ENCODE measurements at regions not wholly inside any gene's neighbourhood (a gene's known extent, or its start where the extent isn't known, plus 50 kb on each side); places are given as distances from the start of the nearest gene placed in this dataset.
A peak's percentile ranks its signal among the peaks of the same experiment; 100 is the strongest.
"Not testable (repeated sequence)": the region's sequence is repeated elsewhere in the genome, so short reads cannot be mapped to it uniquely, and the experiment has no call there.

DNA sequence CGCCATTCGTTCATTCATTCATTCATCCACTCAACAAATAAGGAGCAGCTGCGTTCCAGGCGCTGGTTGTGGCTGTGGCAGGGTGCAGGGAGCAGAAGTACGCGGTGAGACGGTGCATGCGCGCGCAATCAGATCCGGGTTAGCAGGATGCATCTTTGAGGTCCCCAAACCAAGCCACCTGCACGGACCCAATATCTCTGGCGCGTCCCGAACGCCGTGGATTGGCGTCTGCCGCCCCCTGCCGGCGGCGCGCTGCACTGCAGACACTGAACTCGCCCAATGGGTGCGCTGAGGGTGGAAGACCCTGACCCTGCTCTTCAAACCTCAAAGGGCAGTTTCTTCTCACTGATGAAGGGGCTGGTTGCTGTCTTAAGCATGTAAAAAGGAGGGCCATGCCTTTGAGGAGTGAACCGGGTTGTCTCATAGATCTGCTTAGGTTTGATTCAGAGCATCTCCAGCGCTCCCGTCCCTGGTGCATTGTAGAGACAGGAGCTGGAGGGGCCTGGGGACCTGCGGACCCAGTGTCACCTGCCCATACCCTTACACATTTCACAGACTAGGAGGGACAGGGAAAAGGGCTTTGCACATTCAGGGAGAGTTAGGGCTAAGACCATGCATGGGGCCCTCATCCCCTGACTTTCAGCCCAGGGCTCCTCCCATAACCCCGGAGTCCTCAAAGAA, 102.5 kb downstream of the RAMP3 start:
- peak; percentile 54 to 96 (median 73) for DNase-seq
- intact Hi-C loops (cut with DNase I) = loop anchor here (1.0 kb wide), 1 partner anchor 106 kb away; no protein-coding TSS in a partner anchor

DNA sequence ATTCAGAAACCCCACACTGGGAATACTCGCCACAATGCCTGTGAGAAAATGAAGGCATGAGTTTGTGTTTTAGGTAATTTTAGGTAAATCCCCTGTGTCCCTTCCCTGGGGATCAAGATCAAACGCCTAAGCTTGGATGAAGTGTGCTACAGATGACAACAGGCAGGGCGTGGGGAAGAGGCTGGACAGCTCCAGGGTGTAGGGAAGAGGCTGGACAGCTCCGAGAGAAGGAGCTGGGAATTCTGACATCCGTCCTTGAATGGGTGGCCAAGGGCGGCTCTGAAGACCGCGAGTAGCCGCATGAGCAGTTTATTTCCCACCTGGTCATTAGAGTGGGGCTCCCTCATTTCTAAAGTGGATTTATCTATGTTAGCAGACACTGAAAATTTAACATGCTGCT, 109.7 kb downstream of the RAMP3 start:
- peak in 2 of 10 donors; percentile 27 to 31 for DNase-seq
- intact Hi-C loops (cut with DNase I) = no loop called here

DNA sequence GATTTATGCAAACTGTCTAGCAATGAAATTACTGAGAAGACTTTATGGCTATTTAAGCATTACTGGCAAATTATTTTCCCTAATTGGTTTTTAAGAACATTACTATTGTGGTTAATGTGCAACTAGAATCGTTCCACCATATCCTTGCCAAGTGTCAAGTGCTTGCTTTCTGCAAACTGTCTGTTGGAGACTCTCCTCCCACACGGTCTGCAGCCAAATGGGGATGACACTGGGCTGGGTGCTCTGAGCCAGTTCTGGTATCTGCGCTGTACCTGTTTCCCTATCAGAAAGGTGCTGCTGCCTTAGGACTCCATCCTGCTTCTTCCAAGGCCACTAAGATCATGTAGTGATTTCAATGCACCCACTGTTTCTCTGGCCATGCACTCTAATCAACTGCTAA, 110.4 kb downstream of the RAMP3 start:
- intact Hi-C loops (cut with DNase I) = no loop called here
- peak in 1 of 10 donors; percentile 24 for DNase-seq

DNA sequence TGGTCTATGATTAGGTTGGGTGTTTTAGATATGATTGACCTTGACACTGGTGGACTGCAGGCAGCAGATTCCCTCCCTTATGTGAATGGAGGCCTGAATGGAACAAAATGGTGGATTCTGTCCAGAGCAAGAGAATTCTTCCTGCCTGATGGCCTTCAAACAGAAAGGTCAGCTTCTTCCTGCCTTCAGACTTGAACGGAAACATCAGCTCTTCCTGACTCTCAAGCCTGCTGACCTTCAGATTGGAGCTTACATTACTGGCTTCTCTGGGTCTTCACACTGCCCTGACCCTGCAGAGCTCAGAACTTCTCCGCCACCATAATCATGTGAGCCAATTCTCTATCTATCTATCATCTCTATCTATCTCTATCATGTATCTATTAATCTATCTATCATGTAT, 111.6 kb downstream of the RAMP3 start:
- DNase-seq = no peak
- intact Hi-C loops (cut with DNase I) = no loop called here

DNA sequence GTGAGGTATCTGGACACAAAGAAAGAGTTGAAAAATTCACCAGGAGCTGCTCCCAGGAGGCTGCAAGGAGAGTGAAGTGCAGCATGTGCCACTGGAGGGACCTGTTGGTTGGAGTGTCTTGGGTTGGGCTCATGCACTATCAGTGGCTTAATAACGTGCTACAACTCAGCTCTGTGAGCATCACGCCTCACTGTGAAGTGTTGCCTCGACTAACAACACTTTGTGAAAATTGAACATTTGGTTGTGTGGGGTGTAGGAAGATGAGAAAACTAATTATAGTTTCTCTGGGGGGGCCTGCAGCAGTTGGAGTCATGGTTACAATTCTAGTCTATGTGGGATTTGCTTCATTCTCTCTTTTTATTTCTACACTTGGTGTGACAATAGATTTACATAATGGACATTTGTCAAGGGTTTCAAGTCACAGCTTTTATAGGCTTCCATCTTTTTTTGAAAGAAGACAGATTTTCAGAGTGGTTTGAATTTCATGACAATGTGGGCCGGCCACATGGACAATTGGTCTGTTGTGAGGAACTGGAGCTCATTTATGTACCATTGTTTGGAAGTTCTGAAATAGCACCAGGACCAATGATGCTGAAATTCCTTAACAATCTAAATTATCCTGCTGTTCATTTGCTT, 121.3 kb downstream of the RAMP3 start:
- DNase-seq = peak in 3 of 10 donors; percentile 17 to 87 (median 32)
- intact Hi-C loops (cut with DNase I) = no loop called here

DNA sequence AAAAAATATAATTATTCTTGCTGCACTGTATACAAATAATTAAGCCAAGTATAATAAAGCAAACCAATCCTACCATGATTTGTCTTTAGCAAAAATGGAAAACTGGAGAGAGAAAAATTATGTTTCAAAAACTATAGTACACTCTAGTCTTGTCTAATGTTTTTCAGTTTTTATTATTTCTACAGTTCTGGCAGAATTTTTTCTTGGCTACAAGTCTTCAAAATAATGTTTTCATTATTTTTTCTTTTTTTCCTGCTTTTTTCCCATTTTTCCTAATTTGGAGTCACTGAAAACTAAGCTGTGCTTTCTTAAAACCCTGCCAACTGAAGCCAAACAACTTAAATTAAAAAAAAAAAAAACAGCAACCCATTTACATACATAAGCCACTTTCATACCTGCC, 132.0 kb downstream of the RAMP3 start:
- intact Hi-C loops (cut with DNase I); DNase-seq: not testable (repeated sequence)

DNA sequence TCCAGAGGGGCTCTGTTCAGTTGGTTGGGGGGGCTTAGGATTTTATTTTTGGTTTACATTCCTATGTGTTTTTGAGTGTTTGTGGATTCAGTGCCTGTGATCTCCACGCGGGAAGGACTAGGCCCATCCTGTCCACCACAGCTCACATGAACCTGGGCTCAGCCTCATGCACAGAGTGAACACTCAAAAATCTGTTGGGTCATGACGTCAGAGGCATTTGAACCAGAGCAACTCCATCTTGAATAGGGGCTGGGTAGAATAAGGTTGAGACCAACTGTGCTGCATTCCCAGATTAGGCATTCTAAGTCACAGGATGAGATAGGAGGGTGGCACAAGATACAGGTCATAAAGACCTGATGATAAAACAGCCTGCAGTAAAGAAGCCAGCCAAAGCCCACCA, 133.3 kb downstream of the RAMP3 start:
- intact Hi-C loops (cut with DNase I) = no loop called here

DNA sequence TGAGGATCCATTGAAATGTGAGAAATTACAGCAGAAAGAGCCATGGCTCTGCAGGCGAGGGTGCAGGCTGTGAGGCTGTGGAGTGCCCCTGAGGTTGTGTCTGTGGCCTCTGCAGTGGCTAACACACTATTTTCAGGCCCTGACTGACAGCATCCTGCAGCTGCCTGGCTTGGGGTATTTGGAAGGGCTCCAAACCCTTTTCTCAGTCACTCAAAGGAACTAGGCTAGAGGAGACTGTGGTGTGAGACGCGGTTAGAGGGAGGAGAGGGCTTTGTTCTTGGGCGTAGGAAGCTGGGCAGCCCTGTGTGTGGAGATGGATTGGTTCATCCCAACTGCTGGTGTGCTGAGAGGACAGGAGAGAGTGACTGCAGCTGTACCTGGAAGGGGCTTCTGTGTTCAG, 134.9 kb downstream of the RAMP3 start:
- intact Hi-C loops (cut with DNase I) = no loop called here

More for the DNA sequence above, 133.3 kb downstream of the RAMP3 start:
- DNase-seq = no peak

DNA sequence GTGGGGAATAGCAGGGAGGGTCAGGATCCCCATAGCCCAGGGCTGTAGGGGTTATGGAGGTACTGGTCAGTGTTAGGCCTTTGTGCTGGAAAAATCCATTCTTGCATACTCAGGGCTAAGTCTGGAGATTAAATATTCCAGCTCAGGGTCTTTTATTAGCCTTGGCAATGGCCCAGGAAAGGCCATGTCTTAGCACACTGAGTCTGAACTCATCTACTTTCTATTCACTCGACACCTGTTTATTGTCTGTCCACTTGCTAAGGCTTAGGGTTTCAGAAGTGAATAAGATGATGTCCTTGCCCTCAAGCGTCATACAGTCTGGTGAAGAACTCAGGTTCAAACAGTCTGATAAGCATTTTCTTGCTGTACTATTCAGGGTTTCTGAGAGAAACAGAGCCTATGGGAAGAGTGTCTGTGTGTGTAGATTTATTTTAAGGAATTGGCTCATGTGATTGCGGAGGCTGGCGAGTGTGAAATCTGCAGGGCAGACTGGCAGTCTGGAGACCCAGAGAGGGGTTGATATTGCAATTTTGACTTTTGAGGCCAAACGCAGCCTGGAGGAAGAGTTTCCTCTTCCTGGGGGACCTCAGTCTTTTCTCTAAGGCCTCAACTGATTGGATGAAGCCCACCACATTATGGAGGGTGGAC, 135.8 kb downstream of the RAMP3 start:
- intact Hi-C loops (cut with DNase I) = no loop called here

More for the DNA sequence above, 134.9 kb downstream of the RAMP3 start:
- no peak for DNase-seq

DNA sequence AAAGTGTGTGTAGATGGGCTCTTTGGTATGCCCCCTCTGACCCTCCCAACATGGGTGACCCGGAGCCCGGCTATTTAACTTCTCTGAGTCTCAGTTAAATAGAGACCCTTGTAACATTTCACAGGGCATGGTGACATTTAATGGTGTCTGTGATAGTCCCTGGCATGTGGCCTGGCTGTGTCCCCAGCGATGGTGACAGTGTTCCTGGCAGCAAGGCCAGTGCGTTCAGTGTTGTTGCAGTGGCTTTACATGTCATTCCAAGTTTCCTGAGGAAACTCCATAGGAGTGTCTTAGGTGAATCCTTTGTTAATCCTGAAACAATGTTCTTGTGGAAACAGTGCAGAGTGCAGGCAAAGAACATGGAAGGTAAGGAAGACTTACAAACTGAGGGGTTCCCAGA, 137.0 kb downstream of the RAMP3 start:
- intact Hi-C loops (cut with DNase I) = no loop called here
- no peak for DNase-seq

More for the DNA sequence above, 135.8 kb downstream of the RAMP3 start:
- DNase-seq = peak in 1 of 10 donors; percentile 76

DNA sequence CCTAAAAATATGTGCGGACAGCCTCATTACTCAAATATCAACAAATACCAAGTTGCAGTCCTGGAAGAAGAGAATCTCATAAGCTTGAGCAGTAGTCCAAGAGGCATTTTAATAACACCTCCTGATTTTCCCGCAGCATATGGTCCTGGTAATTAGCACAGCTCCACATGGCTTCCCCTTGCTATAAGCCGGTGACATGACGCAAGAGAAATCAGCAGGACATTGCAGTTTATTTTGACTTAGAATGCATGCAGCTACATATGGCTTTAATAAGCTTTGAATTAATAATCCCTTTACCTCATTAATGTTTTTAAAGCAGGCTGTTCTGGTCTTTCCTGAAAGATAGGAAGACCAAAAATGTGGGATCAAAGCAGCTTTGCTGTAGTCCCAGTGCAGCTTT, 137.6 kb downstream of the RAMP3 start:
- intact Hi-C loops (cut with DNase I) = no loop called here
- no peak for DNase-seq

DNA sequence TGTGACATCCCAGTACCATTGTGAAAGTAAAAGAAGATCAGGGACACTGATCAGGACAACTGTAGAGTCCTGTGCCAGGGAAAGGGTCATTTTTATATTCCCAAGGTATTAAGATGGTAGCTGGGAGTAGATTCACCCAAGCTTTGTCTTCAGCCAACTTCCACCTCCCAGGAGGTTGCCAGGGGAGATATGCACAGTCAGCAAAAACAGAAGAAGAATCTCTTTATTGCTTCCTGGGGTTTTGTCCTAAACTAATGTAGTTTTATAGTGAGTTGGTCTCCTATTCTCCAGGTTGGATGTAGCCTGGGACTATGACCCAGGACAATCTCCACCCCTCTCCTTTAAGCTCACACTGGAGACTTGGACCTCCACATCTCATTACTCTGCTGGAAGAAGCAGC, 139.2 kb downstream of the RAMP3 start:
- intact Hi-C loops (cut with DNase I) = no loop called here
- DNase-seq = no peak

DNA sequence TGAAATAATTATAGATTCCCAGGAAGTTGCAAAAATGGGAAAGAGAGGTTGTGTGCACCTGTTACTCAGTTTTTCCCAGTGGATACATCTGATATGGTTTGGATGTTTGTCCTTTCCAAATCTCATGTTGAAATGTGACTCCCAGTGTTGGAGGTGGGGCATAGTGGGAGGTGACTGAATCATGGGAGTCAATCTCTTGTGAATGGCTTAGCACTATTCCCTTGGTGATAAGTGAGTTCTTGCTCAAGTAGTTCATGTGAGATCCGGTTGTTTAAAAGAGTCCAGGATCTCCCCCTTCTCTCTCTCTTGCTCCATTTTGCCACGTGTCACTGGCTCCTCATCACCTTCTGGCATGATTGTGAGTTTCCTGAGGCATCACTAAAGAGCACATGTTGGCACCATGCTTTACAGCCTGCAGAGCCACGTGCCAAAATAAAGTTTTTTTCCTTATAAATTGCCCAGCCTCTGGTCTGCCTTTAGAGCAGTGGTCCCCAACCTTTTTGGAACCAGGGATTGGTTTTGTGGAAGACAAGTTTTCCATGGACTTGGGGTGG, 149.2 kb downstream of the RAMP3 start:
- intact Hi-C loops (cut with DNase I) = no loop called here
- no peak for DNase-seq

DNA sequence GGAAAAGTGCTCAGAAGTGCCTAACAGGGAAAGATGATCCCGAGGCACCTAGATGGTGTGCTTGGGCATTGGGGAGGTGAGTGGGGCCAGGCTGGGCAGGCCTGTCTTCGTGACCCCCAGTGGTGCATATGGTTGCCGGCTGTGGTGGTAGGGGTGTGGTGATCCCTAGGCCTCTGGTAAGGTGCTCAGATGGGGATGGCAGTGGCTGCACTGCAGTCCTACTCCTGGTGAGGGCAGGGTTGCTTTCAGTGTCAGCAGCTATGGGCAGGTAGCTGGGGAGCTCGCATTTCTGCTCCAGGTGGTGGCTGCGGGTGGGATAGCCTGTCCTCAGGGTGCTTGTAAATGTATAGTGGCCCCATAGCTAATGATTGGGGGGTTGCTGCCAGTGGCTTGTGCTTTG, 154.0 kb downstream of the RAMP3 start:
- DNase-seq = no peak
- intact Hi-C loops (cut with DNase I) = no loop called here

DNA sequence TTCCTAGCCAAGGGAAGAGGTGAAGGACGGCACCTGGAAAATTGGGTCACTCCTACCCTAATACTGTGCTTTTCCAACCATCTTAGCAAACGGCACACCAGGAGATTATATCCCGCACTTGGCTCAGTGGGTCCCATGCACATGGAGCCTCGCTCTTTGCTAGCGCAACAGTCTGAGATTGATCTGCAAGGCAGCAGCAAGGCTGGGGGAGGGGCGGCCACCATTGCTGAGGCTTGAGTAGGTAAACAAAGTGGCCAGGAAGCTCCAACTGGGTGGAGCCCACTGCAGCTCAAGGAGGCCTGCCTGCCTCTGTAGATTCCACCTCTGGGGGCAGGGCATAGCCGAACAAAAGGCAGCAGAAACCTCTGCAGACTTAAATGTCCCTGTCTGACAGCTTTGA, 157.9 kb downstream of the RAMP3 start:
- intact Hi-C loops (cut with DNase I); DNase-seq: not testable (repeated sequence)

DNA sequence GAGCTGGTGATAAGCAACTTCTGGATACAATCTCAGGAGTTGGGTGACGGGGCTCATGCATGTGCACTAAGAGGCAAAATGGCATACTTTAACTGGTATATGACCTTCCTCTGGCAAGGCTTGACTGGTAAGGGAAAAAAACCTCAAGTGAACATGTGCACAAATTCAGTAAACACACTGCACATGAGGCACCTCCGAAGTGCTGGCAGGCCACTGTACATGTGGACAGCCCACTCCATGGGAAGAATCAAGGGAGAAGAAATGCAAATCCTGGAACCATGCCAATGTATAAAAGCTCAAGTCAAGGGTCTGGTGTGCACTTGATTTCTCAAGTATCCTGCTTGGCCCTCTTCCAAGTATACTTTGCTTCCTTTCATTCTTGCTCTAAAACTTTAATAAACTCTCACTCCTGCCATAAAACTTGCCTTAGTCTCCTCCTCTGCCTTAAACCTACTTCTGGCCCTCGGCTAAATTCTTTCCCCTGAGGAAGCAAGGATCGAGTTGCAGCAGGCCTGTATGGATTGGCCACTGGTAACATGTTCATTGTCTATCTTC, 167.2 kb downstream of the RAMP3 start:
- intact Hi-C loops (cut with DNase I) = no loop called here
- DNase-seq = no peak

DNA sequence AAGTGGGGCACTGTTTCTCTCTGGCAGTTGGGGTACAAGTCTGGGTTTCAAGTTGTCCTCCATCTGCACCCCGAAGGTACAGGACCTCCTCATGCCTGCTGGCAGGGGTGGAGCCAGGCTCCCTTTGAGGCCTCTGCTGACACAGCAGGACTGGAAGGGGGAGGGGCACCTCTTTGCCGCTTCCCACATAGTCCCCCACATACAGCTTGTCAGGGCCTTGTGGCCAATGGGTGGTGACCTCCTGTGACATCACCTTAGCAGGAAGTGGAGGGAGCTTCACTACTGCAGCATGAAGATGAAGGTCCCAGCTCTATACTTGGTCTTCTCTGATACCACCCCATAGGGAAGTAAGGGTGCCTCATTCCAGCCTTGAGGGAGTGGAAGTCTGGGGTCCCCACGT, 167.8 kb downstream of the RAMP3 start:
- no peak for DNase-seq
- intact Hi-C loops (cut with DNase I) = no loop called here

DNA sequence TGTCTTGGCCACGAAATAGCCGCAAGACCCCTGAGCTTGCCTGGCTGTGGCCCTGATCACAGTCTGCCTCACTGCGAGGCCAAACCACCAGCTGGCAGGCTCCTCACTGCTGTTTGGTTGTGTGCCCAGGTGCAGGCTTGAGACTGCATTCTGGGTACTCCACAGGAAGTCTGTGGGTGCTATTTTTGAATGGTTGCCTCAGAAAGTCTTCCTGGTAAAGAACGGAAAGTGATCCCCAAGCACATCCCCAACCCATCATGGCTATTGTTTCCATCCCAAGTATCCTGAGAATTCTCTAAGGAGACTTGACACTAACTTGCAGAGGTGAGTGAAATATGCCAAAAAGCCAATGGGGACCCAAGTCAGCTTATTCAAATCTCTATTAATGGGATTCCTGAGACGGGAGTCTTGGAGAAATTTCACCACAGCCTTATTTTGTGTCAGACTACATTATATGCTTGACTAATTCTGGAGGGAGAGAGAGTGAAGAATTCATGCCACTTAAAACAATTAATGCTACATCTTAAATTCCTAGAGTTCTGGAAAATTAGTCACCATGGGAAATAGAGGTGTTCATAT, 170.9 kb downstream of the RAMP3 start:
- intact Hi-C loops (cut with DNase I) = no loop called here
- DNase-seq = no peak

DNA sequence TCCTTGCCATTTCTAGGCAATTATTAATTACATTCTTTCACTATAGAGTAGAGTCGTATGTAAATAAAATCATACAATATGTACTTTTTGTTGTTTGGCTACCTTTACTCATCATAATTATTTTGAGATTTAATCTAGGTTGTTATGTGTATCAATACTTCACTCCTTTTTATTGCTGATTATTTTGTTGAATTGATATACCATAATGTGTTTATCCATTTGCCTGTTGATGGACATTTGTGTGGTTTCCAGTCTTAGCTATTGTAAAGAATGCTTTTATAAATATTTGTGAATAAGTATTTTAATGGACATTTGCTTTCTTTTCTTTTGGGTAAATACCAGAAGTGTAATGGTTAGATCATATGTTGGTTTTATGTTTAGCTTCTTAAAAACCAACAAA, 174.0 kb downstream of the RAMP3 start:
- intact Hi-C loops (cut with DNase I) = no loop called here
- DNase-seq = no peak

DNA sequence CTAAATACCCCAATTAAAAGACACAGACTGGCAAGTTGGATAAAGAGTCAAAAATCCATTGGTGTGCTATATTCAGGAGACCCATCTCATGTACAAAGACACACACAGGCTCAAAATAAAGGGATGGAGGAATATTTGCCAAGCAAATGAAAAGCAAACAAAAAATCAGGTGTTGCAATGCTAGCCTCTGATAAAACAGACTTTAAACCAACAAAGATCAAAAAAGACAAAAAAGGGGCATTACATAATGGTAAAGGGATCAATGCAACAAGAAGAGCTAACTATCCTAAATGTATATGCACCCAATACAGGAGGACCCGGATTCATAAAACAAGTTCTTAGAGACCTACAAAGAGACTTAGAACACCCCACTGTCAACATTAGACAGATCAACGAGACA, 177.4 kb downstream of the RAMP3 start:
- intact Hi-C loops (cut with DNase I); DNase-seq: not testable (repeated sequence)

DNA sequence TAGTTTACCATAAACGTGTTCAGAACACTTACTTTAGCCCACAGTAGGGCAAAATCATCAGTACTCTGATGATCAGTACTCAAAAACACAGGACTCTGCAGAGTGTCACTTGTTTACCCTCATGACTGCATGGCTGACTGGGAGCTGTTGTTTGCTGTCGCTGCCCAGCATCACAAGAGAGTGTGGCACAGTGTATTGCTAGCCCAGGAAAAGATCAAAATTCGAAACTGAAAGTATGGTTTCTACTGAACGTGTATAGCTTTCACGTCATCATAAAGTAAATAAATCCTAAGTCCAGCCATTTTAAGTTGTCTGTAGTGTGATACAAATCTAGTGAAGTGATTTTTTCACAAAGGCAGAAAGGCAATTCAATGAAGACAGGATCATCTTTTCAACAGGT, 184.6 kb downstream of the RAMP3 start:
- intact Hi-C loops (cut with DNase I) = no loop called here
- no peak for DNase-seq

Measured in posterior cingulate gyrus (tissue), 11 donors.